Uterus (tissue), 2 donors: ENCODE measurements at regions not wholly inside any gene's neighbourhood (a gene's known extent, or its start where the extent isn't known, plus 50 kb on each side); places are given as distances from the start of the nearest gene placed in this dataset.

Experiments used
- POLR2A ChIP-seq, 2 donors: fragments of 450-650 bp; IDR thresholded peaks; one replicate each; pipeline ENCODE4 v1.6.1; 2016; ENCODE audit warnings: antibody characterized with exemption in 2 of 2, mild to moderate bottlenecking in 1 of 2, moderate library complexity in 1 of 2
- TF ChIP-seq, protein P1 (sequence below), 4 experiments: fragments of 200-600 bp in 2 of 4; fragments of 450-650 bp in 2 of 4; sonication (generic) in 2 of 4; IDR thresholded peaks; one replicate each; pipeline ENCODE4 v1.5.1; 2016 to 2019; ENCODE audit warnings: antibody characterized with exemption in 4 of 4, mild to moderate bottlenecking in 2 of 4, moderate library complexity in 1 of 4

DNA sequence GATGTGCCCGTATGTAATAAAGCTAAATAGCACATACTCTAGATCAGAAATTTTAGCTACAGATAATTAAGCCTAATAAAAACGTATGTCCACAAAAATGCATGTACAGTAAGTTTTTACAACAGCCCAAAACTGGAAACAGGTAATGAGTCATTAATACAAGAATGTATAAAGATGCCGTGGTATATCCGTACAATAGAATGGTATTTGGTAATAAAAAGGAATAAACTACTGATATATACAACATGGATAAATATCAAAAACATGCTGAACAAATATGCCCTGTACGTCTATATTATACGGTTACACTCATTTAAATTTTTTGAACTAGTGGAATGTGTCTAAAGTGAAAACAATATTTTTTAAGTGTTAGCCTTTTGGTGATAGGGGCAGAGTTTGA is 128.2 kb upstream of the ADGRB3 start:
- TF ChIP-seq, protein P1, sequence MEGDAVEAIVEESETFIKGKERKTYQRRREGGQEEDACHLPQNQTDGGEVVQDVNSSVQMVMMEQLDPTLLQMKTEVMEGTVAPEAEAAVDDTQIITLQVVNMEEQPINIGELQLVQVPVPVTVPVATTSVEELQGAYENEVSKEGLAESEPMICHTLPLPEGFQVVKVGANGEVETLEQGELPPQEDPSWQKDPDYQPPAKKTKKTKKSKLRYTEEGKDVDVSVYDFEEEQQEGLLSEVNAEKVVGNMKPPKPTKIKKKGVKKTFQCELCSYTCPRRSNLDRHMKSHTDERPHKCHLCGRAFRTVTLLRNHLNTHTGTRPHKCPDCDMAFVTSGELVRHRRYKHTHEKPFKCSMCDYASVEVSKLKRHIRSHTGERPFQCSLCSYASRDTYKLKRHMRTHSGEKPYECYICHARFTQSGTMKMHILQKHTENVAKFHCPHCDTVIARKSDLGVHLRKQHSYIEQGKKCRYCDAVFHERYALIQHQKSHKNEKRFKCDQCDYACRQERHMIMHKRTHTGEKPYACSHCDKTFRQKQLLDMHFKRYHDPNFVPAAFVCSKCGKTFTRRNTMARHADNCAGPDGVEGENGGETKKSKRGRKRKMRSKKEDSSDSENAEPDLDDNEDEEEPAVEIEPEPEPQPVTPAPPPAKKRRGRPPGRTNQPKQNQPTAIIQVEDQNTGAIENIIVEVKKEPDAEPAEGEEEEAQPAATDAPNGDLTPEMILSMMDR (IDR thresholded peaks at IDR 0.05) = no peak
- no peak for TF ChIP-seq POLR2A (IDR thresholded peaks at IDR 0.05)
